Memory B cell (primary cell): ENCODE measurements at regions not wholly inside any gene's neighbourhood (a gene's known extent, or its start where the extent isn't known, plus 50 kb on each side); places are given as distances from the start of the nearest gene placed in this dataset.
A peak's percentile ranks its signal among the peaks of the same experiment; 100 is the strongest.
"Not testable (repeated sequence)": the region's sequence is repeated elsewhere in the genome, so short reads cannot be mapped to it uniquely, and the experiment has no call there.

ENCODE experiments used
- ATAC-seq: fragments of 150-1000 bp; cut with Tn5 transposase; 2 replicates; pipeline ENCODE4 v1.10.0; 2021; ENCODE audit warnings: low read depth, mild to moderate bottlenecking, moderate library complexity
- DNase-seq, 2 donors: peaks; one replicate each; pipeline ENCODE4 v3.0.0; 2022; ENCODE audit warnings: low spot score in 2 of 2
- H3K27ac Mint-ChIP-seq: one replicate; pipeline ENCODE4 v1.8.0; 2022; ENCODE audit warnings: mild to moderate bottlenecking, moderate library complexity, mixed read lengths
- H3K27me3 Mint-ChIP-seq: one replicate; pipeline ENCODE4 v1.8.0; 2022; ENCODE audit warnings: mixed read lengths
- H3K36me3 Mint-ChIP-seq: one replicate; pipeline ENCODE4 v1.8.0; 2022; ENCODE audit warnings: mild to moderate bottlenecking, mixed read lengths
- H3K4me1 Mint-ChIP-seq: one replicate; pipeline ENCODE4 v1.8.0; 2022; ENCODE audit warnings: mixed read lengths
- H3K4me3 Mint-ChIP-seq: one replicate; pipeline ENCODE4 v1.8.0; 2022; ENCODE audit warnings: mild to moderate bottlenecking, moderate library complexity, mixed read lengths
- H3K9me3 Mint-ChIP-seq: one replicate; pipeline ENCODE4 v1.8.0; 2022; ENCODE audit warnings: mixed read lengths

DNA sequence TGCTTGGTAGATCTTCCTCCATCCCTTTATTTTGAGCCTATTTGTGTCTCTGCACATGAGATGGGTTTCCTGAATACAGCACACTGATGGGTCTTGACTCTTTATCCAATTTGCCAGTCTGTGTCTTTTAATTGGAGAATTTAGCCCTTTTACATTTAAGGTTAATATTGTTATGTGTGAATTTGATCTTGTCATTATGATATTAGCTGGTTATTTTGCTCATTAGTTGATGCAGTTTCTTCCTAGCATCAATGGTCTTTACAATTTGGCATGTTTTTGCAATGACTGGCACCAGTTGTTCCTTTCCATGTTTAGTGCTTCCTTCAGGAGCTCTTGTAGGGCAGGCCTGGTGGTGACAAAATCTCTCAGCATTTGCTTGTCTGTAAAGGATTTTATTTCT, 72.4 kb downstream of the HNRNPD start:
- H3K4me1 Mint-ChIP-seq, H3K9me3 Mint-ChIP-seq, ATAC-seq, H3K36me3 Mint-ChIP-seq, H3K27ac Mint-ChIP-seq, H3K4me3 Mint-ChIP-seq, DNase-seq, H3K27me3 Mint-ChIP-seq: not testable (repeated sequence)

DNA sequence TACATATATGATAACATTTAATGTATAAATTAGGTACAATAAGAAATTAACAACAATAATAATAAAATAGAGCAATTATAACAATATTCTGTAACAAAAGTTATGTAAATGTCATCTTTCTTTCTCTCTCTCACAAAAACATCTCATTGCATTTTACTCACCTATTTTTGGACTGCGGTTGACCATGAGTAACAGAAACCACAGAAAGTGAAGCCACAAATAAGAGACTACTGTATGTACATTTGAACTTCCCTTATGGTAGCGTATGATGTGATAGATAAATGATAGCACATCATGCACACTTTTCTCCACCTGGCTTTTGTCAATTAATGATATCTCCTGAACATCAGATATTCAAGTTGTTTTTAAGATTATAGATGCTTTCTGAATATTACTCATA, 80.5 kb downstream of the HNRNPD start:
- H3K27me3 Mint-ChIP-seq = peaks cover 3% of the 10 kb centered on the region
- peaks cover 16% of the 10 kb centered on the region for H3K4me1 Mint-ChIP-seq

DNA sequence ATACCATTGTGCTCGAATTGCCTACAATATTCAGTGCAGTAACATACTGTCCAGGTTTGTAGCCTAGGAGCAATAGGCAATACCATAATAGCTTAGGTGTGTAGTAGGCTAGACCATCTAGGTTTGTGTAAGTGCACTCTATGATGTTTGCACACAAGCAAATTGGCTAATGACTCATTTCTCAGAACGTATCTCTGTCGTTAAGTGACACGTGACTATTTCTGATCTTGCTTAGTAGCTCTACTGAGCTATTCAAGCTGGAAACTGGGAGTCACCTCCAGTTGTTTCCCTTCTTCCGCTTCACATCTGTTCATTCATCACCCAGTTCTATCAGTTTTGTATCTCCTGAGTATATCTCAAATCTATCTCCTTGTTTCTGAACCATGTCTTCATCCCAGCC, 86.1 kb downstream of the HNRNPD start:
- no peaks in the 10 kb centered on the region for H3K36me3 Mint-ChIP-seq
- no peak overlapping the region for H3K27ac Mint-ChIP-seq
- no peak for ATAC-seq
- H3K4me3 Mint-ChIP-seq = no peak overlapping the region
- no peak for DNase-seq
- H3K4me1 Mint-ChIP-seq = peaks cover 22% of the 10 kb centered on the region
- peaks cover 3% of the 10 kb centered on the region for H3K27me3 Mint-ChIP-seq
- H3K9me3 Mint-ChIP-seq = no peaks in the 10 kb centered on the region

More for the DNA sequence above, 80.5 kb downstream of the HNRNPD start:
- H3K4me3 Mint-ChIP-seq = peak overlapping the region; percentile 43
- H3K9me3 Mint-ChIP-seq = no peaks in the 10 kb centered on the region
- ATAC-seq = peak; percentile 99
- H3K27ac Mint-ChIP-seq = no peak overlapping the region
- no peaks in the 10 kb centered on the region for H3K36me3 Mint-ChIP-seq
- DNase-seq = peak in 1 of 2 donors; percentile 18

DNA sequence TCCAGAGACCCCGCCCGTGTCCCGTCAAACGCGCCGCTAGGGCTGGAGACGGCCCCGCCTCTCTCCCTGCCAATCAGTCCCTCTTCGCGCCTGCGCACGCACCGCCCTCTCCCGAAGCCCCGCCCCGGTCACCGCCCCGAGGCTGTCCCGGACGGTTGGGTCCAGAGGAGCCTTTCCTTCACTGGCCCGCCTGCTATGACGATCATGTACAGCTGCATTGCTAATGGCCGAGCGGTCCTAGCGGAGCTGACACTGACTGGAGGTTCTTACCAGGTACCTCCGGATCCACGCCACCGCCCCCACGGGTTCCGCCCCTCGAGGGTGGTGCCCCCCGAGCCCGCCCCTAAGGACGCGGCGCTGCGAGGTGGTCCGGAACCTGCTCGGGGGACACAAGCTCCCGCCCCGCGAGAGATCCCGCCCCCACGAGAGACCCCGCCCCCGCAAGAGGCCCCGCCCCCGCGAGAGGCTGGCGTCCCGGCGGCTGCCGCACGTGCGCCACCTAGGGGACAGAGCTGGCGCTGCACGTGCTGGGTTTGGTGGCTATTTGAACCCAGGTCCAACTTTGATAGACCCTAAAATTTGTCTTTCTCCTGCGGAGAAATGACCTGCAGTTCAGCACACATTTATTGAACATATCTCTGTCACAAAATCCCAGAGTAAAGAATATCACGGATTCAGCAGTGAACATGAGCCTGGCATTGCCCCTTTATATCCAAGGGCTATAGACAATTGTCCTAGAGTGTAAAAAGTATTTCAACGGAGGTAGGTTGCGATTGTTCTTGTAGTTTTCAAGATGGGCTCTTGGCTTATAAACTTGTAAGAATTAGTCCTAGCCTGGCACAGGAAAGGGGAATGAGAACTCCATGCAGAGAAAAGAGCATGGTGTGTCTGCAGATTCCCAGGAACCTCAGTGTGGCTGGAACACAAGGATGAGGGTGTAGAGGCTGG, 88.7 kb downstream of the HNRNPD start:
- H3K27ac Mint-ChIP-seq = peak overlapping the region; percentile 26
- peak overlapping the region; percentile 77 for H3K4me3 Mint-ChIP-seq
- no peaks in the 10 kb centered on the region for H3K9me3 Mint-ChIP-seq
- no peaks in the 10 kb centered on the region for H3K27me3 Mint-ChIP-seq
- H3K4me1 Mint-ChIP-seq = peaks cover 12% of the 10 kb centered on the region
- H3K36me3 Mint-ChIP-seq = no peaks in the 10 kb centered on the region
- DNase-seq = peak; percentile 99 to 100
- ATAC-seq = peak; percentile 92

DNA sequence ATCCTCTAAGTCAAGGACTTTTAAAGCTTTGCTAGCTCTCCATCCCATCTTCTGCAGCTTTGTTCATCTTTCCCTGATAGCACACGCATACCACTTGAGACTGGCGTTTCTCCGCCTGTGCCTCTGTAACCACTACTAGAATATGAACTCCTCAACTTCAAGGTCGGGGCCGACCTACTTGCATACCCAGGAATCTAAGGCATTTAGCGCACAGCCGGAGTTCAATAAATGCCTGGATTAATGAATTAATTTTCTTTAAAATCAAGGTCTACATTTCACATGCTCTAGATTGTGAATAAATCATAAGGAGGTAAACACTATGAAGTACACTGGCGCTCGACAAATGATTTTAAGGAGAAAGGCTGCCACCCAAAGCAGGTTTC, 89.3 kb downstream of the HNRNPD start:
- Mint-ChIP-seq H3K36me3 (no peaks in the 10 kb centered on the region), H3K27ac (peak overlapping the region; percentile 26), H3K4me3 (peak overlapping the region; percentile 77), H3K4me1 (peaks cover 12% of the 10 kb centered on the region), H3K9me3 (no peaks in the 10 kb centered on the region), H3K27me3 (no peaks in the 10 kb centered on the region)
- DNase-seq = no peak
- ATAC-seq = no peak

DNA sequence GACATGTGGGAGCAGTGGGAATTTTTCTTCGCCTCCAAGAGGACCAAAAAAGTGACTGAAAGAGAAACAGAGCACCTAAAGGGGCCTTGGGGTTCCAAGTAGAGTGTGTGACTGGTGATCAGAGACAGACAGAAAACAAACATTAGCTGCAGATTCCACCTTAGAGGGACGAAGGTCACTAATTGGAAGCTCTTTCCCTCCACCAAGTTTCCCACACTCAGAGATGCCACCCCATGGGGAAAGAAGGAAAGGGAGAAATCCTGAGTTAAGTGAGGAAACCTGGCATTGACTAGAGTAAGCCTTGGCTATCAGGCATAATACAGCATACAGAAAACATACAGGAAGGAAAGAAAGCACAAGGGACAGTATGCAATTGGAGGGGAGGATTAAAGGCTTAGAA, 90.9 kb downstream of the HNRNPD start:
- Mint-ChIP-seq H3K4me1 (peaks cover 12% of the 10 kb centered on the region), H3K36me3 (no peaks in the 10 kb centered on the region), H3K9me3 (no peaks in the 10 kb centered on the region), H3K27ac (no peak overlapping the region), H3K4me3 (no peak overlapping the region), H3K27me3 (no peaks in the 10 kb centered on the region)
- DNase-seq (no peak), ATAC-seq (no peak)

DNA sequence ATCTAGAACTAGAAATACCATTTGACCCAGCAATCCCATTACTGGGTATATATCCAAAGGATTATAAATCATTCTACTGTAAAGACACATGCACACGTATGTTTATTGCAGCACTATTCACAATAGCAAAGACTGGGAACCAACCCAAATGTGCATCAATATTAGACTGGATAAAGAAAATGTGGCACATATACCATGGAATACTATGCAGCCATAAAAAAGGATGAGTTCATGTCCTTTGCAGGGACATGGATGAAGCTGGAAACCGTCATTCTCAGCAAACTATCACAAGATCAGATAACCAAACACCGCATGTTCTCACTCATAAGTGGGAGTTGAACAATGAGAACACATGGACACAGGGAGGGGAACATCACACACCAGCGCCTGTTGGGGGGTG, 94.2 kb downstream of the HNRNPD start:
- DNase-seq, H3K27ac Mint-ChIP-seq, H3K4me3 Mint-ChIP-seq, H3K9me3 Mint-ChIP-seq, H3K36me3 Mint-ChIP-seq, H3K27me3 Mint-ChIP-seq, ATAC-seq: not testable (repeated sequence)
- peaks cover 19% of the 10 kb centered on the region for H3K4me1 Mint-ChIP-seq

DNA sequence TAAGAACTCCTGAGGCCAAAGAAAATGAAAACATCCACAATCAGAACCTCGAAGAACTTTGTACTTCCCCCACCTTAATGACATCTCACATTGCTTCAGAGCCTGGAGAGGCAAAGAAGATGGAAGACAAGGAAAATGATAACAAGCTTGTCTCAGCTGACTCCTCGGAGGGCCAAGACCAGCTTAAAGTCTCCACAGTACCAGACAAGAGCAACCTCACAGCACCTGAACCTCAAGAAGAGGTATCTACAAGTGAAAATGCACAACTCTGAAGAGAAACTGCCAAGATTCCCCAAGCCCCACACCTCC, 97.5 kb downstream of the HNRNPD start:
- ATAC-seq (no peak), DNase-seq (no peak)
- Mint-ChIP-seq H3K27ac (no peak overlapping the region), H3K4me1 (peaks cover 26% of the 10 kb centered on the region), H3K36me3 (no peaks in the 10 kb centered on the region), H3K4me3 (no peak overlapping the region), H3K27me3 (no peaks in the 10 kb centered on the region), H3K9me3 (no peaks in the 10 kb centered on the region)

DNA sequence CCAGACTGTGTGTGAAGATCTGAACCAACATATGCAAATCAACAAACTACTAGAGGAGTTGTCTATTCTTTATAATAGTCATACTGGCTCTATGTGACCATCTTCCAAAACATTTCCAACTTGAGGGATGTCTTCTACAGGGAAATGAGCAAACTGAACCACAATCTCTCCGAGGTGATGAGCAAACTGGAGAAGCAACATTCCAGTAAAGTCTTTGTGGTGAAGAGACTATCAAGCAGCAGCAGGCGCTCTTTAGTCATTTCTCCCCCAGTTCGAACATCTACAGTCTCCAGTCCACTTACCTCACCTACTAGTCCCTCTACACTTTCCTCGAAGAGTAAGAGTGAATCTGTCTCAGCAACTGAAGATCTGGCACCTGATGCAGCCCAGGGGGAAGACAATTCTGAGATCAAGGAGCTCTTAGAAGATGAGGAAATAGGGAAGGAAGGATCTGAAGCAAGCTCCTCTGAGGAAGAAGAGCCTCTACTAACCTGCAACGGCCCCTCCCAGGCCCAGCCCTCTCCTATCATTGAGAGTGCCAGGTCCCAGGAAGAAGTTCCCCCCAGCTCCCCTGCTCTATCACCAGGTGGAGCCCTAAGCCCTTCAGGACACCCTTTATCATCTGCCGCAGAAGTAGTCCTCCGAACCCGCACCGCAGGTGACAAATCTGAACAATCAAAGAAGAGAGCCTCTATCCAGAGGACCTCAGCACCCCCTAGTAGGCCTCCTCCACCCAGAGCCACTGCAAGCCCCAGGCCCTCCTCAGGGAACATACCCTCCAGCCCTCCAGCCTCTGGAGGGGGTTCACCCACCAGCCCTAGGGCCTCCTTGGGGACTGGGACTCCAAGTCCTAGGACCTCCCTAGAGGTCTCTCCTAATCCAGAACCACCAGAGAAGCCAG, 98.1 kb downstream of the HNRNPD start:
- no peaks in the 10 kb centered on the region for H3K27me3 Mint-ChIP-seq
- H3K27ac Mint-ChIP-seq = no peak overlapping the region
- peaks cover 26% of the 10 kb centered on the region for H3K4me1 Mint-ChIP-seq
- ATAC-seq (peak; percentile 47), DNase-seq (no peak)
- no peaks in the 10 kb centered on the region for H3K36me3 Mint-ChIP-seq
- no peak overlapping the region for H3K4me3 Mint-ChIP-seq
- no peaks in the 10 kb centered on the region for H3K9me3 Mint-ChIP-seq

DNA sequence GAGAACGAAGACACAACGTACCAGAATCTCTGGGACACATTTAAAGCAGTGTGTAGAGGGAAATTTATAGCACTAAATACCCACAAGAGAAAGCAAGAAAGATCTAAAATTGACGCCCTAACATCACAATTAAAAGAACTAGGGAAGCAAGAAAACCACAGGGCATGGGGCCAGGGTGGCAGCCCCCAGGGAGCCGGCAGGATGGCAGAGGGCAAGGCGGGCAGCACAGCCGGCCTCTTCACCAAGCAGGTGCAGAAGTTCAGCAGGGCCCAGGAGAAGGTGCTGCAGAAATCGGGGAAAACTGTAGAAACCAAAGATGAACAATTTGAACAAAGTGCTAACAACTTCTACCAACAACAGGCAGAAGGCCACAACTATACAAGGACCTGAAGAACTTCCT, 99.1 kb downstream of the HNRNPD start:
- ATAC-seq = peak; percentile 37
- Mint-ChIP-seq H3K4me3 (peak overlapping the region; percentile 45), H3K27ac (peak overlapping the region; percentile 17), H3K4me1 (peaks cover 26% of the 10 kb centered on the region)
- not testable (repeated sequence) for H3K27me3 Mint-ChIP-seq, H3K36me3 Mint-ChIP-seq, DNase-seq, H3K9me3 Mint-ChIP-seq

DNA sequence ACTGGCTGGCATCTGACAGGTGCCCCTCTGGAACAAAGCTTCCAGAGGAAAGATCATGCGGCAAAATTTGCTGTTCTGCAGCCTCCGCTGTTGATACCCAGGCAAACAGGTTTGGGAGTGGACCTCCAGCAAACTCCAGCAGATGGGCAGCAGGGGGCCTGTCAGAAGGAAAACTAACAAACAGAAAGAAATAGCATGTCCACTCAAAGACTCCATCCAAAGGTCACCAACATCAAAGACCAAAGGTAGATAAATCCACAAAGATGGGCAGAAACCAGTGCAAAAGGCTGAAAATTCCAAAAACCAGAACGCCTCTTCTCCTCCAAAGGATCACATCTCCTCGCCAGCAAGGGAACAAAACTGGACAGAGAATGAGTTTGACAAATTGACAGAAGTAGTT, 101.3 kb downstream of the HNRNPD start:
- not testable (repeated sequence) for H3K9me3 Mint-ChIP-seq, H3K36me3 Mint-ChIP-seq, ATAC-seq, DNase-seq, H3K4me3 Mint-ChIP-seq, H3K27me3 Mint-ChIP-seq, H3K27ac Mint-ChIP-seq
- peaks cover 35% of the 10 kb centered on the region for H3K4me1 Mint-ChIP-seq

DNA sequence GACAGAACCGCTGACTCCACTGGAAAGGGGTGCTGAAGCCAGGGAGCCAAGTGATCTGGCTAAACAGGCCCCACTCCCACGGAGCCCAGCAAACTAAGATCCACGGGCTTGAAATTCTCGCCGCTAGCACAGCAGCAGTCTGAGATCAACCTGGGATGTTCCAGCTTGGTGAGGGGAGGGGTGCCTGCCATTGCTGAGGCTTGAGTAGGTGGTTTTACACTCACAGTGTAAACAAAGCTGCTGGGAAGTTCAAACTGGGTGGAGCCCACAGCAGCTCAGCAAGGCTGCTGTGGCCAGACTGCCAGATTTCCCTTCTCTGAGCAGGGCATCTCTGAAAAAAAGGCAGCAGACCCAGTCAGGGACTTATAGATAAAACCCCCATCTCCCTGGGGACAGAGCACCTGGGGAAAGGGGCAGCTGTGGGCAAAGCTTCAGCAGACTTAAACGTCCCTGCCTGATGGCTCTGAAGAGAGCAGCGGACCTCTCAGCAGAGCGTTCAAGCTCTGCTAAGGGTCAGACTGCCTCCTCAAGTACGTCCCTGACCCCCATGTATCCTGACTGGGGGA, 101.8 kb downstream of the HNRNPD start:
- peak in 1 of 2 donors; percentile 23 for DNase-seq
- not testable (repeated sequence) for H3K36me3 Mint-ChIP-seq, H3K27me3 Mint-ChIP-seq, H3K9me3 Mint-ChIP-seq, H3K4me3 Mint-ChIP-seq, ATAC-seq, H3K27ac Mint-ChIP-seq
- peaks cover 35% of the 10 kb centered on the region for H3K4me1 Mint-ChIP-seq

DNA sequence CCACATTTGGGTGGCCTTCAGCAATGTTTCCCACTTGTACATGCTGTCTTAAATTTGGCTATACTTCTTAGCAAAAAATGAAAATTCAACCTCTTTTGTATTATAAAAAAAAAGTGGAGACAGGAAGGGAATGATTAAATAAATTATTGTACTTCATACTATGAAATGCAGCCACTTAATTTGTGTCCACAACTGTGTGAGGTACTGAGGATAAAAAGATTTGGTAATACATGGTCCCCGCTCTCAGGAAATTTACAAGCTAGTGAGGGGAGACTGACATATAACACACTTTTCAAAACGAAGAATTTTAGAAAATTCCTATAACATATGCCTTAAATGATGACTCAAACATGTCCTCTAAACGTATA, 105.0 kb downstream of the HNRNPD start:
- DNase-seq = no peak
- Mint-ChIP-seq H3K27me3 (peaks cover 9% of the 10 kb centered on the region), H3K9me3 (no peaks in the 10 kb centered on the region), H3K4me1 (peaks cover 18% of the 10 kb centered on the region), H3K36me3 (no peaks in the 10 kb centered on the region), H3K4me3 (no peak overlapping the region), H3K27ac (no peak overlapping the region)
- ATAC-seq = no peak
